ENCODE measurements at regions not wholly inside any gene's neighbourhood (a gene's known extent, or its start where the extent isn't known, plus 50 kb on each side); places are given as distances from the start of the nearest gene placed in this dataset.

- no peaks in the 10 kb centered on the region for H3K36me3 ChIP-seq (ENCODE audit: control insufficient read depth in 4 of 4, insufficient read depth in 3 of 4, low read depth in 1 of 4, low read length in 3 of 4)
- H3K27ac ChIP-seq (ENCODE audit: low read depth in 1 of 2, low read length in 2 of 2) = no peak overlapping the region
- no peak for DNase-seq (ENCODE audit: low spot score)
- no peak overlapping the region for H3K4me3 ChIP-seq (ENCODE audit: low read depth in 1 of 3, low read length in 3 of 3)
- TF ChIP-seq, protein P1, sequence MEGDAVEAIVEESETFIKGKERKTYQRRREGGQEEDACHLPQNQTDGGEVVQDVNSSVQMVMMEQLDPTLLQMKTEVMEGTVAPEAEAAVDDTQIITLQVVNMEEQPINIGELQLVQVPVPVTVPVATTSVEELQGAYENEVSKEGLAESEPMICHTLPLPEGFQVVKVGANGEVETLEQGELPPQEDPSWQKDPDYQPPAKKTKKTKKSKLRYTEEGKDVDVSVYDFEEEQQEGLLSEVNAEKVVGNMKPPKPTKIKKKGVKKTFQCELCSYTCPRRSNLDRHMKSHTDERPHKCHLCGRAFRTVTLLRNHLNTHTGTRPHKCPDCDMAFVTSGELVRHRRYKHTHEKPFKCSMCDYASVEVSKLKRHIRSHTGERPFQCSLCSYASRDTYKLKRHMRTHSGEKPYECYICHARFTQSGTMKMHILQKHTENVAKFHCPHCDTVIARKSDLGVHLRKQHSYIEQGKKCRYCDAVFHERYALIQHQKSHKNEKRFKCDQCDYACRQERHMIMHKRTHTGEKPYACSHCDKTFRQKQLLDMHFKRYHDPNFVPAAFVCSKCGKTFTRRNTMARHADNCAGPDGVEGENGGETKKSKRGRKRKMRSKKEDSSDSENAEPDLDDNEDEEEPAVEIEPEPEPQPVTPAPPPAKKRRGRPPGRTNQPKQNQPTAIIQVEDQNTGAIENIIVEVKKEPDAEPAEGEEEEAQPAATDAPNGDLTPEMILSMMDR (IDR thresholded peaks at IDR 0.05; ENCODE audit: low read depth, low read length, missing input control) = no peak
- TF ChIP-seq FOXA2 (IDR thresholded peaks at IDR 0.05) (no peak), JUND (IDR thresholded peaks at IDR 0.05) (no peak), TAF1 (conservative IDR thresholded peaks at IDR 0.05) (no peak), RAD21 (IDR thresholded peaks at IDR 0.05) (no peak), RXRA (IDR thresholded peaks at IDR 0.05) (no peak), HNF4A (conservative IDR thresholded peaks at IDR 0.05) (no peak), YY1 (IDR thresholded peaks at IDR 0.05) (no peak), HNF4G (IDR thresholded peaks at IDR 0.05) (no peak)
- TF ChIP-seq, protein P2, sequence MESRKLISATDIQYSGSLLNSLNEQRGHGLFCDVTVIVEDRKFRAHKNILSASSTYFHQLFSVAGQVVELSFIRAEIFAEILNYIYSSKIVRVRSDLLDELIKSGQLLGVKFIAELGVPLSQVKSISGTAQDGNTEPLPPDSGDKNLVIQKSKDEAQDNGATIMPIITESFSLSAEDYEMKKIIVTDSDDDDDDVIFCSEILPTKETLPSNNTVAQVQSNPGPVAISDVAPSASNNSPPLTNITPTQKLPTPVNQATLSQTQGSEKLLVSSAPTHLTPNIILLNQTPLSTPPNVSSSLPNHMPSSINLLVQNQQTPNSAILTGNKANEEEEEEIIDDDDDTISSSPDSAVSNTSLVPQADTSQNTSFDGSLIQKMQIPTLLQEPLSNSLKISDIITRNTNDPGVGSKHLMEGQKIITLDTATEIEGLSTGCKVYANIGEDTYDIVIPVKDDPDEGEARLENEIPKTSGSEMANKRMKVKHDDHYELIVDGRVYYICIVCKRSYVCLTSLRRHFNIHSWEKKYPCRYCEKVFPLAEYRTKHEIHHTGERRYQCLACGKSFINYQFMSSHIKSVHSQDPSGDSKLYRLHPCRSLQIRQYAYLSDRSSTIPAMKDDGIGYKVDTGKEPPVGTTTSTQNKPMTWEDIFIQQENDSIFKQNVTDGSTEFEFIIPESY (IDR thresholded peaks at IDR 0.05) = no peak
- TF ChIP-seq, protein P3, sequence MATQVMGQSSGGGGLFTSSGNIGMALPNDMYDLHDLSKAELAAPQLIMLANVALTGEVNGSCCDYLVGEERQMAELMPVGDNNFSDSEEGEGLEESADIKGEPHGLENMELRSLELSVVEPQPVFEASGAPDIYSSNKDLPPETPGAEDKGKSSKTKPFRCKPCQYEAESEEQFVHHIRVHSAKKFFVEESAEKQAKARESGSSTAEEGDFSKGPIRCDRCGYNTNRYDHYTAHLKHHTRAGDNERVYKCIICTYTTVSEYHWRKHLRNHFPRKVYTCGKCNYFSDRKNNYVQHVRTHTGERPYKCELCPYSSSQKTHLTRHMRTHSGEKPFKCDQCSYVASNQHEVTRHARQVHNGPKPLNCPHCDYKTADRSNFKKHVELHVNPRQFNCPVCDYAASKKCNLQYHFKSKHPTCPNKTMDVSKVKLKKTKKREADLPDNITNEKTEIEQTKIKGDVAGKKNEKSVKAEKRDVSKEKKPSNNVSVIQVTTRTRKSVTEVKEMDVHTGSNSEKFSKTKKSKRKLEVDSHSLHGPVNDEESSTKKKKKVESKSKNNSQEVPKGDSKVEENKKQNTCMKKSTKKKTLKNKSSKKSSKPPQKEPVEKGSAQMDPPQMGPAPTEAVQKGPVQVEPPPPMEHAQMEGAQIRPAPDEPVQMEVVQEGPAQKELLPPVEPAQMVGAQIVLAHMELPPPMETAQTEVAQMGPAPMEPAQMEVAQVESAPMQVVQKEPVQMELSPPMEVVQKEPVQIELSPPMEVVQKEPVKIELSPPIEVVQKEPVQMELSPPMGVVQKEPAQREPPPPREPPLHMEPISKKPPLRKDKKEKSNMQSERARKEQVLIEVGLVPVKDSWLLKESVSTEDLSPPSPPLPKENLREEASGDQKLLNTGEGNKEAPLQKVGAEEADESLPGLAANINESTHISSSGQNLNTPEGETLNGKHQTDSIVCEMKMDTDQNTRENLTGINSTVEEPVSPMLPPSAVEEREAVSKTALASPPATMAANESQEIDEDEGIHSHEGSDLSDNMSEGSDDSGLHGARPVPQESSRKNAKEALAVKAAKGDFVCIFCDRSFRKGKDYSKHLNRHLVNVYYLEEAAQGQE (IDR thresholded peaks at IDR 0.05) = no peak
- no peaks in the 10 kb centered on the region for H3K4me1 ChIP-seq (ENCODE audit: control insufficient read depth in 4 of 4, insufficient read depth in 4 of 4, low read length in 3 of 4)
- no peaks in the 10 kb centered on the region for H3K27me3 ChIP-seq (ENCODE audit: control insufficient read depth in 4 of 4, insufficient read depth in 4 of 4, low read length in 3 of 4)
- no peaks in the 10 kb centered on the region for H3K9me3 ChIP-seq (ENCODE audit: control insufficient read depth in 4 of 4, low read length in 3 of 4)
- WGBS = 68% methylated on average over 2 of the region's 2 CpGs
- H3K9ac ChIP-seq (ENCODE audit: low read depth in 1 of 2, low read length in 2 of 2) = no peak overlapping the region
Observed at GRCh38 chr1:29966526-29967045, 730.3 kb downstream of the PTPRU start.

- TF ChIP-seq, protein P4, sequence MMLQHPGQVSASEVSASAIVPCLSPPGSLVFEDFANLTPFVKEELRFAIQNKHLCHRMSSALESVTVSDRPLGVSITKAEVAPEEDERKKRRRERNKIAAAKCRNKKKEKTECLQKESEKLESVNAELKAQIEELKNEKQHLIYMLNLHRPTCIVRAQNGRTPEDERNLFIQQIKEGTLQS (IDR thresholded peaks at IDR 0.05) = no peak
- TF ChIP-seq, protein P2 (IDR thresholded peaks at IDR 0.05) = no peak
- DNase-seq (ENCODE audit: low spot score) = no peak
- Histone ChIP-seq H3K9me3 (ENCODE audit: control insufficient read depth in 4 of 4, low read length in 3 of 4) (no peaks in the 10 kb centered on the region), H3K36me3 (ENCODE audit: control insufficient read depth in 4 of 4, insufficient read depth in 3 of 4, low read depth in 1 of 4, low read length in 3 of 4) (no peaks in the 10 kb centered on the region), H3K4me1 (ENCODE audit: control insufficient read depth in 4 of 4, insufficient read depth in 4 of 4, low read length in 3 of 4) (no peaks in the 10 kb centered on the region), H3K9ac (ENCODE audit: low read depth in 1 of 2, low read length in 2 of 2) (no peak overlapping the region), H3K27me3 (ENCODE audit: control insufficient read depth in 4 of 4, insufficient read depth in 4 of 4, low read length in 3 of 4) (no peaks in the 10 kb centered on the region), H3K27ac (ENCODE audit: low read depth in 1 of 2, low read length in 2 of 2) (no peak overlapping the region), H3K4me3 (ENCODE audit: low read depth in 1 of 3, low read length in 3 of 3) (no peak overlapping the region)
- 73% methylated on average over 18 of the region's 18 CpGs for WGBS
Observed at GRCh38 chr1:29964718-29965533, 728.6 kb downstream of the PTPRU start.
